ENCODE measurements at regions not wholly inside any gene's neighbourhood (a gene's known extent, or its start where the extent isn't known, plus 50 kb on each side); places are given as distances from the start of the nearest gene placed in this dataset.

DNA sequence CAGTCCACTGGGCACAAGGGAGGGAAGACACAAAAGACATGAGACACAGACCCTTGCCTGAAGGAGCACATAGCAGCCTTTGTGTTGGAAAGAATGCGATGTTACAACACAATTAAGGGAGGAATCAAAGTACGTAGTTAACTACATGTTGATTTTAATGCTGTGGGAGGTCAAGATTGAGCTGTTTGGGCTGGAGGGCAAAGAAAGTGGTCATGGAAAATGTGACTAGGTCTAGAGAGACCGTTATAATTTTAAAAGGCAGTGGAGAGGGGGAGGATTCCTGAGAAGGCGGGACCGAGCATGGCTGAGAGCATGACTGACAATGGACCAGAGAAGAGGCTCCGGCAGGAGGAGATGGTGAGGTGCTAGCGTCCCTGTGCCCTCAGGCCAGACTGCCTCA is 111.8 kb upstream of the ATP1A1 start (continued):
- TF ChIP-seq CBX2 (IDR thresholded peaks at IDR 0.05; ENCODE audit: low read depth, low read length), result no peak
- no peak for TF ChIP-seq CBX2 (CRISPR knock-in tag; IDR thresholded peaks at IDR 0.05; ENCODE audit: low read depth)
- TF ChIP-seq TBX2 (CRISPR knock-in tag; IDR thresholded peaks at IDR 0.05; ENCODE audit: borderline replicate concordance), result no peak
- TF ChIP-seq ATM (IDR thresholded peaks at IDR 0.05; ENCODE audit: borderline replicate concordance), result no peak
- TF ChIP-seq KDM4B (CRISPR knock-in tag; IDR thresholded peaks at IDR 0.05), result no peak
- TF ChIP-seq GATAD2A (CRISPR knock-in tag; IDR thresholded peaks at IDR 0.05), result peak; percentile 34; the same call in 1 of the 2 replicates
- TF ChIP-seq MXI1 (IDR thresholded peaks at IDR 0.05; ENCODE audit: borderline replicate concordance, low read depth, low read length), result no peak
- no peak for TF ChIP-seq FOXA1 (IDR thresholded peaks at IDR 0.05)
- TF ChIP-seq FOXA1 (CRISPR knock-in tag; IDR thresholded peaks at IDR 0.05), result peak; percentile 42; the same call in 1 of the 2 replicates
- TF ChIP-seq, protein P1, sequence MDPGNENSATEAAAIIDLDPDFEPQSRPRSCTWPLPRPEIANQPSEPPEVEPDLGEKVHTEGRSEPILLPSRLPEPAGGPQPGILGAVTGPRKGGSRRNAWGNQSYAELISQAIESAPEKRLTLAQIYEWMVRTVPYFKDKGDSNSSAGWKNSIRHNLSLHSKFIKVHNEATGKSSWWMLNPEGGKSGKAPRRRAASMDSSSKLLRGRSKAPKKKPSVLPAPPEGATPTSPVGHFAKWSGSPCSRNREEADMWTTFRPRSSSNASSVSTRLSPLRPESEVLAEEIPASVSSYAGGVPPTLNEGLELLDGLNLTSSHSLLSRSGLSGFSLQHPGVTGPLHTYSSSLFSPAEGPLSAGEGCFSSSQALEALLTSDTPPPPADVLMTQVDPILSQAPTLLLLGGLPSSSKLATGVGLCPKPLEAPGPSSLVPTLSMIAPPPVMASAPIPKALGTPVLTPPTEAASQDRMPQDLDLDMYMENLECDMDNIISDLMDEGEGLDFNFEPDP (CRISPR knock-in tag; conservative IDR thresholded peaks at IDR 0.05), result no peak
- TF ChIP-seq HNRNPK (IDR thresholded peaks at IDR 0.05; ENCODE audit: low read depth, low read length, poor library complexity, severe bottlenecking), result no peak
- TF ChIP-seq SP140L (CRISPR knock-in tag; IDR thresholded peaks at IDR 0.05; ENCODE audit: borderline replicate concordance), result no peak
- TF ChIP-seq, protein P2, sequence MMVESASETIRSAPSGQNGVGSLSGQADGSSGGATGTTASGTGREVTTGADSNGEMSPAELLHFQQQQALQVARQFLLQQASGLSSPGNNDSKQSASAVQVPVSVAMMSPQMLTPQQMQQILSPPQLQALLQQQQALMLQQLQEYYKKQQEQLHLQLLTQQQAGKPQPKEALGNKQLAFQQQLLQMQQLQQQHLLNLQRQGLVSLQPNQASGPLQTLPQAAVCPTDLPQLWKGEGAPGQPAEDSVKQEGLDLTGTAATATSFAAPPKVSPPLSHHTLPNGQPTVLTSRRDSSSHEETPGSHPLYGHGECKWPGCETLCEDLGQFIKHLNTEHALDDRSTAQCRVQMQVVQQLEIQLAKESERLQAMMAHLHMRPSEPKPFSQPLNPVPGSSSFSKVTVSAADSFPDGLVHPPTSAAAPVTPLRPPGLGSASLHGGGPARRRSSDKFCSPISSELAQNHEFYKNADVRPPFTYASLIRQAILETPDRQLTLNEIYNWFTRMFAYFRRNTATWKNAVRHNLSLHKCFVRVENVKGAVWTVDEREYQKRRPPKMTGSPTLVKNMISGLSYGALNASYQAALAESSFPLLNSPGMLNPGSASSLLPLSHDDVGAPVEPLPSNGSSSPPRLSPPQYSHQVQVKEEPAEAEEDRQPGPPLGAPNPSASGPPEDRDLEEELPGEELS (CRISPR knock-in tag; IDR thresholded peaks at IDR 0.05), result 0 out of 2 replicates have a peak, but pooled peaks have one; percentile 18
- peak; percentile 33; the same call in 1 of the 2 replicates for TF ChIP-seq CEBPG (CRISPR knock-in tag; IDR thresholded peaks at IDR 0.05)
- TF ChIP-seq, protein P3, sequence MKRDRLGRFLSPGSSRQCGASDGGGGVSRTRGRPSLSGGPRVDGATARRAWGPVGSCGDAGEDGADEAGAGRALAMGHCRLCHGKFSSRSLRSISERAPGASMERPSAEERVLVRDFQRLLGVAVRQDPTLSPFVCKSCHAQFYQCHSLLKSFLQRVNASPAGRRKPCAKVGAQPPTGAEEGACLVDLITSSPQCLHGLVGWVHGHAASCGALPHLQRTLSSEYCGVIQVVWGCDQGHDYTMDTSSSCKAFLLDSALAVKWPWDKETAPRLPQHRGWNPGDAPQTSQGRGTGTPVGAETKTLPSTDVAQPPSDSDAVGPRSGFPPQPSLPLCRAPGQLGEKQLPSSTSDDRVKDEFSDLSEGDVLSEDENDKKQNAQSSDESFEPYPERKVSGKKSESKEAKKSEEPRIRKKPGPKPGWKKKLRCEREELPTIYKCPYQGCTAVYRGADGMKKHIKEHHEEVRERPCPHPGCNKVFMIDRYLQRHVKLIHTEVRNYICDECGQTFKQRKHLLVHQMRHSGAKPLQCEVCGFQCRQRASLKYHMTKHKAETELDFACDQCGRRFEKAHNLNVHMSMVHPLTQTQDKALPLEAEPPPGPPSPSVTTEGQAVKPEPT (CRISPR knock-in tag; IDR thresholded peaks at IDR 0.05; ENCODE audit: low read depth), result no peak
- TF ChIP-seq ZNF136 (CRISPR knock-in tag; IDR thresholded peaks at IDR 0.05; ENCODE audit: low read depth), result no peak
- TF ChIP-seq, protein P4, sequence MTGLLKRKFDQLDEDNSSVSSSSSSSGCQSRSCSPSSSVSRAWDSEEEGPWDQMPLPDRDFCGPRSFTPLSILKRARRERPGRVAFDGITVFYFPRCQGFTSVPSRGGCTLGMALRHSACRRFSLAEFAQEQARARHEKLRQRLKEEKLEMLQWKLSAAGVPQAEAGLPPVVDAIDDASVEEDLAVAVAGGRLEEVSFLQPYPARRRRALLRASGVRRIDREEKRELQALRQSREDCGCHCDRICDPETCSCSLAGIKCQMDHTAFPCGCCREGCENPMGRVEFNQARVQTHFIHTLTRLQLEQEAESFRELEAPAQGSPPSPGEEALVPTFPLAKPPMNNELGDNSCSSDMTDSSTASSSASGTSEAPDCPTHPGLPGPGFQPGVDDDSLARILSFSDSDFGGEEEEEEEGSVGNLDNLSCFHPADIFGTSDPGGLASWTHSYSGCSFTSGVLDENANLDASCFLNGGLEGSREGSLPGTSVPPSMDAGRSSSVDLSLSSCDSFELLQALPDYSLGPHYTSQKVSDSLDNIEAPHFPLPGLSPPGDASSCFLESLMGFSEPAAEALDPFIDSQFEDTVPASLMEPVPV (CRISPR knock-in tag; IDR thresholded peaks at IDR 0.05), result no peak
- TF ChIP-seq, protein P5, sequence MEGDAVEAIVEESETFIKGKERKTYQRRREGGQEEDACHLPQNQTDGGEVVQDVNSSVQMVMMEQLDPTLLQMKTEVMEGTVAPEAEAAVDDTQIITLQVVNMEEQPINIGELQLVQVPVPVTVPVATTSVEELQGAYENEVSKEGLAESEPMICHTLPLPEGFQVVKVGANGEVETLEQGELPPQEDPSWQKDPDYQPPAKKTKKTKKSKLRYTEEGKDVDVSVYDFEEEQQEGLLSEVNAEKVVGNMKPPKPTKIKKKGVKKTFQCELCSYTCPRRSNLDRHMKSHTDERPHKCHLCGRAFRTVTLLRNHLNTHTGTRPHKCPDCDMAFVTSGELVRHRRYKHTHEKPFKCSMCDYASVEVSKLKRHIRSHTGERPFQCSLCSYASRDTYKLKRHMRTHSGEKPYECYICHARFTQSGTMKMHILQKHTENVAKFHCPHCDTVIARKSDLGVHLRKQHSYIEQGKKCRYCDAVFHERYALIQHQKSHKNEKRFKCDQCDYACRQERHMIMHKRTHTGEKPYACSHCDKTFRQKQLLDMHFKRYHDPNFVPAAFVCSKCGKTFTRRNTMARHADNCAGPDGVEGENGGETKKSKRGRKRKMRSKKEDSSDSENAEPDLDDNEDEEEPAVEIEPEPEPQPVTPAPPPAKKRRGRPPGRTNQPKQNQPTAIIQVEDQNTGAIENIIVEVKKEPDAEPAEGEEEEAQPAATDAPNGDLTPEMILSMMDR (CRISPR knock-in tag; IDR thresholded peaks at IDR 0.05), result peak; percentile 40
- no peak for TF ChIP-seq NAIF1 (CRISPR knock-in tag; IDR thresholded peaks at IDR 0.05; ENCODE audit: borderline replicate concordance)
- TF ChIP-seq, protein P6, sequence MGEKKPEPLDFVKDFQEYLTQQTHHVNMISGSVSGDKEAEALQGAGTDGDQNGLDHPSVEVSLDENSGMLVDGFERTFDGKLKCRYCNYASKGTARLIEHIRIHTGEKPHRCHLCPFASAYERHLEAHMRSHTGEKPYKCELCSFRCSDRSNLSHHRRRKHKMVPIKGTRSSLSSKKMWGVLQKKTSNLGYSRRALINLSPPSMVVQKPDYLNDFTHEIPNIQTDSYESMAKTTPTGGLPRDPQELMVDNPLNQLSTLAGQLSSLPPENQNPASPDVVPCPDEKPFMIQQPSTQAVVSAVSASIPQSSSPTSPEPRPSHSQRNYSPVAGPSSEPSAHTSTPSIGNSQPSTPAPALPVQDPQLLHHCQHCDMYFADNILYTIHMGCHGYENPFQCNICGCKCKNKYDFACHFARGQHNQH (CRISPR knock-in tag; IDR thresholded peaks at IDR 0.05), result no peak
